ENCODE measurements at regions not wholly inside any gene's neighbourhood (a gene's known extent, or its start where the extent isn't known, plus 50 kb on each side); places are given as distances from the start of the nearest gene placed in this dataset.

- TF ChIP-seq POLR2A (IDR thresholded peaks at IDR 0.05; ENCODE audit: low read depth) = no peak
- TF ChIP-seq CTCF (IDR thresholded peaks at IDR 0.05) = no peak
- no peak for TF ChIP-seq POLR2AphosphoS5 (IDR thresholded peaks at IDR 0.05)
Observed at GRCh38 chr5:125480911-125481310, 734.5 kb upstream of the ZNF608 start.

Measured in esophagus muscularis mucosa (tissue), 3 donors.